Activated CD8-positive, alpha-beta T cell treated with anti-CD3 and anti-CD28 coated beads for 36 hours (primary cell): ENCODE measurements at regions not wholly inside any gene's neighbourhood (a gene's known extent, or its start where the extent isn't known, plus 50 kb on each side); places are given as distances from the start of the nearest gene placed in this dataset.
"Not testable (repeated sequence)": the region's sequence is repeated elsewhere in the genome, so short reads cannot be mapped to it uniquely, and the experiment has no call there.

Experiments
- ATAC-seq: fragments of 200-7000 bp; cut with Tn5 transposase; one replicate; pipeline ENCODE4 v1.10.0; 2021; ENCODE audit warnings: mild to moderate bottlenecking, moderate library complexity
- CTCF ChIA-PET: fragments of 350-600 bp; sonication (Branson Sonifier 250); formaldehyde crosslinking; loops from one replicate; lab custom pipeline; 2021; ENCODE audit warnings: antibody characterized with exemption; lab: Charles Lee
- POLR2A ChIA-PET: fragments of 350-600 bp; sonication (Branson Sonifier 250); formaldehyde crosslinking; loops from one replicate; lab custom pipeline; 2021; ENCODE audit warnings: antibody characterized with exemption; lab: Charles Lee
- DNase-seq: peaks from one replicate; pipeline ENCODE4 v3.0.0-alpha.2; 2020
- H3K27ac Mint-ChIP-seq: one replicate; pipeline ENCODE4 v1.8.0; 2021; ENCODE audit warnings: mild to moderate bottlenecking, mixed read lengths
- H3K27me3 Mint-ChIP-seq: one replicate; pipeline ENCODE4 v1.8.0; 2021; ENCODE audit warnings: mixed read lengths
- H3K36me3 Mint-ChIP-seq: one replicate; pipeline ENCODE4 v1.8.0; 2021; ENCODE audit warnings: low read depth, mixed read lengths
- H3K4me1 Mint-ChIP-seq: one replicate; pipeline ENCODE4 v1.8.0; 2021; ENCODE audit warnings: low read depth, mixed read lengths
- H3K4me3 Mint-ChIP-seq: one replicate; pipeline ENCODE4 v1.8.0; 2021; ENCODE audit warnings: mild to moderate bottlenecking, moderate library complexity, mixed read lengths
- H3K9me3 Mint-ChIP-seq: one replicate; pipeline ENCODE4 v1.8.0; 2021; ENCODE audit warnings: mixed read lengths
- intact Hi-C: fragments of 100-400 bp; cut with micrococcal nuclease; formaldehyde crosslinking; loops from one replicate; pipeline ENCODE4 v1.10.0; 2022
- TF ChIP-seq, protein P1 (sequence below): fragments of 200-600 bp; IDR thresholded peaks from one replicate; pipeline ENCODE4 v1.8.0; 2022; ENCODE audit warnings: antibody characterized with exemption, mild to moderate bottlenecking

DNA sequence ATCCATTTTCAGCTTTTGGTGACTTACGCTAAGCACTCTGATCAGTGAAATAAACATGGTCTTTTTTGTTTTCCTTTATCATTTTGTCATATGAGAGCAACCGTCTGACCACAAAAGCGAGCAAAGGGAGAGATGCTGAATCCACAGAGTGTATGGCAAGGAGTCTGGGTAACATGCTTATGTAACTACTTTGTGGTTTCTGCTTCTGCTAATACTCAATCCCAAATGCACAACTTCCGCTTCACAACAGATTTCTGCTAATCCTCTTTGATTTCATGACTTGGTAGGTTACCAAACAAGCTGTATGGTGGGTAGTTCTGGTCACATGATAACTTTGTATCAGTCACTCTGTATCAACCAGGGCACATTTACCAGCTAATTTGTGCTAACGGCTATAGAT, 908.4 kb upstream of the CRIM1 start:
- no peak overlapping the region for H3K27ac Mint-ChIP-seq
- peaks cover 1% of the 10 kb centered on the region for H3K9me3 Mint-ChIP-seq
- DNase-seq (no peak), ATAC-seq (no peak)
- TF ChIP-seq, protein P1, sequence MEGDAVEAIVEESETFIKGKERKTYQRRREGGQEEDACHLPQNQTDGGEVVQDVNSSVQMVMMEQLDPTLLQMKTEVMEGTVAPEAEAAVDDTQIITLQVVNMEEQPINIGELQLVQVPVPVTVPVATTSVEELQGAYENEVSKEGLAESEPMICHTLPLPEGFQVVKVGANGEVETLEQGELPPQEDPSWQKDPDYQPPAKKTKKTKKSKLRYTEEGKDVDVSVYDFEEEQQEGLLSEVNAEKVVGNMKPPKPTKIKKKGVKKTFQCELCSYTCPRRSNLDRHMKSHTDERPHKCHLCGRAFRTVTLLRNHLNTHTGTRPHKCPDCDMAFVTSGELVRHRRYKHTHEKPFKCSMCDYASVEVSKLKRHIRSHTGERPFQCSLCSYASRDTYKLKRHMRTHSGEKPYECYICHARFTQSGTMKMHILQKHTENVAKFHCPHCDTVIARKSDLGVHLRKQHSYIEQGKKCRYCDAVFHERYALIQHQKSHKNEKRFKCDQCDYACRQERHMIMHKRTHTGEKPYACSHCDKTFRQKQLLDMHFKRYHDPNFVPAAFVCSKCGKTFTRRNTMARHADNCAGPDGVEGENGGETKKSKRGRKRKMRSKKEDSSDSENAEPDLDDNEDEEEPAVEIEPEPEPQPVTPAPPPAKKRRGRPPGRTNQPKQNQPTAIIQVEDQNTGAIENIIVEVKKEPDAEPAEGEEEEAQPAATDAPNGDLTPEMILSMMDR: no peak
- H3K4me1 Mint-ChIP-seq: no peaks in the 10 kb centered on the region
- no peak overlapping the region for H3K4me3 Mint-ChIP-seq
- CTCF ChIA-PET: no interaction called here
- no peaks in the 10 kb centered on the region for H3K27me3 Mint-ChIP-seq
- no peaks in the 10 kb centered on the region for H3K36me3 Mint-ChIP-seq
- intact Hi-C loops: no loop called here
- POLR2A ChIA-PET: no interaction called here

DNA sequence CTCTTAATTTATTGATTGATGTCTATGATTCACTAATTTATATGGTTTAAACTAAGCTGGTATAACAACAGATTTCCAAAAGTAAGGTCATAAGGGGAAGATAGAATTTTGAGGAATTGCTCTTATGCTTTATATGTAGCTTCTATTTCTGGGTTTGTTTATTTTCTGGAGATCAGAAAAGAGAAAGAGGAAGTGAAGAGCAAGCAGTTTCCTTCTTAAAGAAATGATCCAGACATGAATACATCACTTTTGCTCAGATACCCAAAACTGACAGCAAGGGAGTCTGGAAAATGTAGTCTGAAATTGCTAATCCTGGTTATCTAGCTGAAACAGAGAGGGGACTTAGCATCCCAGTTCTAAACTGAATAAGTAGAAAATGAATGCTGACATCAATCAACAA, 912.5 kb upstream of the CRIM1 start:
- Mint-ChIP-seq H3K4me3 (no peak overlapping the region), H3K9me3 (no peaks in the 10 kb centered on the region), H3K4me1 (no peaks in the 10 kb centered on the region), H3K27ac (no peak overlapping the region), H3K36me3 (no peaks in the 10 kb centered on the region), H3K27me3 (no peaks in the 10 kb centered on the region)
- no peak for ATAC-seq
- ChIA-PET CTCF (interaction anchor here (1.6 kb wide), 1 partner anchor 9 kb away, joined by 4 read pairs; no protein-coding TSS in a partner anchor), POLR2A (no interaction called here)
- intact Hi-C loops: no loop called here
- TF ChIP-seq, protein P1: no peak
- no peak for DNase-seq

DNA sequence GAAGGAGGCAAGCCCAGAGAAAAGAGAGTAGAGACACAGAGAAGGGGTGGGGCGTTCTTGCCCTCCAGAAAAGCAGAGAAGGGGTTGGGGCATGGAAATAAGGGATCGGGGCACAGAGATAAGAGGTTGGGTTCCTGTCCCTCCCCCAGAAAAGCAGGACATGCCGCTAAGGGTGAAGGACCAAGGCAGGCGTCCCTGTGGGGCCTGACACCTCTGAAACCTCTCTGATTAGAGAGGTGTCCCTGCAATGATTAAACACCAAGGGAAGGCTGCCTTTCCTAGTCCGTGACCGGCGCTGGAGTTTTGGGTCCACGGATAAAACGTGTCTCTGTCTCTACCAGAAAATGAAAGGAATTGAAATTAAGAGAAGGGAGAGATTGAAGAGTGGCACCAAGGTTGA, 914.0 kb upstream of the CRIM1 start:
- intact Hi-C loops: not testable (repeated sequence)

DNA sequence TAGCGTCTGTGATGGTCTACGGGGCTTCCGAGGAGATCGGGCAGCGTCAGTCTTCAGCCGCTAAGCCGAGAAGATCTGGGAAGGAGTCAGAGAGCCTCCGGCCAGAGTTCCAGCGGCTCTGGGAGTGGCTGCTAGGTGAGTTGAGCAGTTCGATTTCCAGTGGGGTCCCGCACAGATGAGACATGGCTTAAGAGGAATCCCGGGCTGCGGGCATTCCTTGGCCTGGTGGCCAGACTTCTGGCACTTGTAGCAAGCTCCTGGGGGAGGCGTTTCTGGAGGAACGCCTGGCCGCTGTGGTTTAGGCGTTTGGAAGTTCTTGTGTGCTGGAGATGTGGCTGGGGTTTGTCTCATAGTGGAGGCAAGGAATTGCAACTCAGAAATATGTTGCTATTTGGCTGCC, 915.3 kb upstream of the CRIM1 start:
- DNase-seq, CTCF ChIA-PET, intact Hi-C loops, H3K9me3 Mint-ChIP-seq, H3K27me3 Mint-ChIP-seq, ATAC-seq, H3K4me1 Mint-ChIP-seq, POLR2A ChIA-PET, H3K36me3 Mint-ChIP-seq, H3K27ac Mint-ChIP-seq, H3K4me3 Mint-ChIP-seq: not testable (repeated sequence)

More for the DNA sequence above, 914.0 kb upstream of the CRIM1 start:
- CTCF ChIA-PET, DNase-seq, H3K36me3 Mint-ChIP-seq, H3K4me3 Mint-ChIP-seq, H3K9me3 Mint-ChIP-seq, H3K4me1 Mint-ChIP-seq, H3K27me3 Mint-ChIP-seq, ATAC-seq, H3K27ac Mint-ChIP-seq, POLR2A ChIA-PET: not testable (repeated sequence)

DNA sequence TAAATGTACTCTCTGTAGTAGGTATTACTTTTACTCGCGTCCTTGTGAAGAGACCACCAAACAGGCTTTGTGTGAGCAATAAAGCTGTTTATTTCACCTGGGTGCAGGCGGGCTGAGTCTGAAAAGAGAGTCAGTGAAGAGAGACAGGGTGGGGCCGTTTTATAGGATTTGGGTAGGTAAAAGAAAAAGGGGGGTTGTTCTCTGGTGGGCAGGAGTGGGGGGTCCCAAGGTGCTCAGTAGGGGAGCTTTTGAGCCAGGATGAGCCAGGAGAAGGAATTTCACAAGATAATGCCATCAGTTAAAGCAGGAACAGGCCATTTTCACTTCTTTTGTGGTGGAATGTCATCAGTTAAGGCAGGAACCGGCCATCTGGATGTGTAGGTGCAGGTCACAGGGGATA, 918.7 kb upstream of the CRIM1 start:
- H3K4me3 Mint-ChIP-seq, H3K27ac Mint-ChIP-seq, POLR2A ChIA-PET, intact Hi-C loops, H3K4me1 Mint-ChIP-seq, H3K9me3 Mint-ChIP-seq, H3K27me3 Mint-ChIP-seq, DNase-seq, H3K36me3 Mint-ChIP-seq, CTCF ChIA-PET, ATAC-seq: not testable (repeated sequence)

DNA sequence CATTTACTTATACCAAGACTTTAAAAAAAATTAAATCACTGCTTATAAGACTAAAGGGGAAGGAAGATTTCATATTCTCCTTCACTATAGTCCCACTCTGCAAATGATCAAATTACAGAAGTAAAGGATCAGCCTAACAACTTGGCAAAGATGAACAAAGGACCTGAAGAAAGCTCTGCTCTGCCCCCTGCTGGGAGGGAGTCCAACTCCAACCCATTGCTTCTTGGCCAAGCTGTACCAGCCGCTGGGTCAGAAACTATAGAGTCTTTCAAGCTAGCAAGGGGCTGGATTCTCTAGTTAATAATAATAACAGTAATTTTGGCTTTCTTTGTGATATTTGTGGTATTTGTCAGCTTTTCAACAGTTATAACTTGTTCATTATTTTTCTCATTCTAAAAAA, 927.0 kb upstream of the CRIM1 start:
- Mint-ChIP-seq H3K9me3 (no peaks in the 10 kb centered on the region), H3K4me1 (no peaks in the 10 kb centered on the region), H3K27ac (no peak overlapping the region), H3K36me3 (no peaks in the 10 kb centered on the region), H3K27me3 (peaks cover 3% of the 10 kb centered on the region), H3K4me3 (no peak overlapping the region)
- ATAC-seq (no peak), DNase-seq (peak; percentile 50)
- intact Hi-C loops: no loop called here
- TF ChIP-seq, protein P1: peak; percentile 62
- POLR2A ChIA-PET: no interaction called here
- CTCF ChIA-PET: no interaction called here

DNA sequence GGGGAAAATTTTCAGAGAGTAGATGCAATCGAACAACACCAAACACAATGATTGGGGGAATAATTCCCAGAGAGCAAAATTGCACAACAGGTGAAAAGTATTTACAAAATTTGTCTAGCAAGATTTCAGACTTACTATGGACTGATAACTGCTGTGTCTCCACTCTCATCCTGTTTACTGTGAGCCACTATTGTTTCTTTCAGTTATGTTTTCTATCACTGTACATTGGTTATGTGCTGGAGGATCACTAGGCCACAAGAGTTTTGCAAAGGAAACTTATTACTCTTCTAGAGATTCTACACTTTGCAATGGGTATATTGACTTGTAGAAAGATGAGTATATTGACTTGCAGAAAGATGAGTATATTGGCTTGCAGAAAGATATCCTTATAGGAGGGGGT, 934.1 kb upstream of the CRIM1 start:
- ATAC-seq (no peak), DNase-seq (no peak)
- no peaks in the 10 kb centered on the region for H3K36me3 Mint-ChIP-seq
- TF ChIP-seq, protein P1: no peak
- H3K4me1 Mint-ChIP-seq: no peaks in the 10 kb centered on the region
- intact Hi-C loops: no loop called here
- ChIA-PET POLR2A (no interaction called here), CTCF (interaction anchor here (1.7 kb wide), 1 partner anchor 11 kb away, joined by 4 read pairs; no protein-coding TSS in a partner anchor)
- no peak overlapping the region for H3K27ac Mint-ChIP-seq
- no peak overlapping the region for H3K4me3 Mint-ChIP-seq
- no peaks in the 10 kb centered on the region for H3K27me3 Mint-ChIP-seq
- no peaks in the 10 kb centered on the region for H3K9me3 Mint-ChIP-seq
